ENCODE measurements at regions not wholly inside any gene's neighbourhood (a gene's known extent, or its start where the extent isn't known, plus 50 kb on each side); places are given as distances from the start of the nearest gene placed in this dataset.

- DNase-seq, result no peak
These were observed 54.8 kb upstream of the ID3 start for GRCh38 chr1:23614032-23614660.

- peak; percentile 72 for DNase-seq
These were observed 54.1 kb upstream of the ID3 start for GRCh38 chr1:23613191-23614031.

- DNase-seq, result no peak
These were observed 52.5 kb upstream of the ID3 start for GRCh38 chr1:23611601-23612327.

- no peak for DNase-seq
These were observed 51.4 kb upstream of the ID3 start for GRCh38 chr1:23610677-23611076.

GRCh38 chr1:23609971-23610370 lies 50.7 kb upstream of the ID3 start:
- no peak for DNase-seq

Data from activated CD8-positive, alpha-beta memory T cell treated with anti-CD3 and anti-CD28 coated beads for 24 hours (primary cell).